Fibroblast of lung (primary cell): ENCODE measurements at regions not wholly inside any gene's neighbourhood (a gene's known extent, or its start where the extent isn't known, plus 50 kb on each side); places are given as distances from the start of the nearest gene placed in this dataset.

ENCODE experiments used
- EZH2 ChIP-seq: IDR thresholded peaks from 2 replicates; pipeline ENCODE4 v1.5.1; 2012; ENCODE audit warnings: low read length, control low read depth, mild to moderate bottlenecking; ENCODE audit errors: missing control alignments
- TF ChIP-seq, protein P1 (sequence below), 2 donors: IDR thresholded peaks in 1 of 2; conservative IDR thresholded peaks in 1 of 2; 1 replicate in 1 of 2; 2 replicates in 1 of 2; pipeline ENCODE4 v1.5.1; 2011 to 2012; ENCODE audit warnings: low read length in 2 of 2, control low read depth in 1 of 2, inconsistent platforms in 1 of 2, low read depth in 1 of 2, mild to moderate bottlenecking in 1 of 2

GRCh38 chr2:56012221-56012765, 88.7 kb upstream of the EFEMP1 start:
- TF ChIP-seq EZH2: no peak
- TF ChIP-seq, protein P1, sequence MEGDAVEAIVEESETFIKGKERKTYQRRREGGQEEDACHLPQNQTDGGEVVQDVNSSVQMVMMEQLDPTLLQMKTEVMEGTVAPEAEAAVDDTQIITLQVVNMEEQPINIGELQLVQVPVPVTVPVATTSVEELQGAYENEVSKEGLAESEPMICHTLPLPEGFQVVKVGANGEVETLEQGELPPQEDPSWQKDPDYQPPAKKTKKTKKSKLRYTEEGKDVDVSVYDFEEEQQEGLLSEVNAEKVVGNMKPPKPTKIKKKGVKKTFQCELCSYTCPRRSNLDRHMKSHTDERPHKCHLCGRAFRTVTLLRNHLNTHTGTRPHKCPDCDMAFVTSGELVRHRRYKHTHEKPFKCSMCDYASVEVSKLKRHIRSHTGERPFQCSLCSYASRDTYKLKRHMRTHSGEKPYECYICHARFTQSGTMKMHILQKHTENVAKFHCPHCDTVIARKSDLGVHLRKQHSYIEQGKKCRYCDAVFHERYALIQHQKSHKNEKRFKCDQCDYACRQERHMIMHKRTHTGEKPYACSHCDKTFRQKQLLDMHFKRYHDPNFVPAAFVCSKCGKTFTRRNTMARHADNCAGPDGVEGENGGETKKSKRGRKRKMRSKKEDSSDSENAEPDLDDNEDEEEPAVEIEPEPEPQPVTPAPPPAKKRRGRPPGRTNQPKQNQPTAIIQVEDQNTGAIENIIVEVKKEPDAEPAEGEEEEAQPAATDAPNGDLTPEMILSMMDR (conservative IDR thresholded peaks at IDR 0.05 in 1 of 2, IDR thresholded peaks at IDR 0.05 in 1 of 2; ENCODE audit: low read depth in 1 of 2, low read length in 2 of 2): no peak
